ENCODE measurements at regions not wholly inside any gene's neighbourhood (a gene's known extent, or its start where the extent isn't known, plus 50 kb on each side); places are given as distances from the start of the nearest gene placed in this dataset.
A peak's percentile ranks its signal among the peaks of the same experiment; 100 is the strongest.

GRCh38 chr1:243979396-243979795 is 71.7 kb upstream of the ZBTB18 start:
- 100% methylated on average over 3 of the region's 18 CpGs for WGBS (ENCODE audit: insufficient coverage)

GRCh38 chr1:243977094-243977493 is 74.0 kb upstream of the ZBTB18 start:
- peaks cover 1 to 5% (median 4%) of the 10 kb centered on the region in 3 donors for H3K27me3 Mint-ChIP-seq (ENCODE audit: low read depth in 3 of 3)
- no peaks in the 10 kb centered on the region for H3K79me2 ChIP-seq (ENCODE audit: insufficient read depth, low read length)
- DNase-seq, result no peak
- no peak overlapping the region for H3K9ac ChIP-seq (ENCODE audit: insufficient read depth, low read length, poor library complexity, severe bottlenecking)
- no peak overlapping the region for H2AFZ ChIP-seq (ENCODE audit: insufficient read depth, low read depth, low read length, poor library complexity, severe bottlenecking)
- H4K20me1 ChIP-seq (ENCODE audit: insufficient read depth, low read length), result no peaks in the 10 kb centered on the region
- TF ChIP-seq CTCF (IDR thresholded peaks at IDR 0.05), result no peak
- intact Hi-C loops (cut with micrococcal nuclease), result no loop called here
- H3K9me3 ChIP-seq (replicated peaks in 1 of 2; ENCODE audit: control insufficient read depth in 1 of 2, insufficient read depth in 1 of 2, low read length in 2 of 2), result no peaks in the 10 kb centered on the region
- no peaks in the 10 kb centered on the region for H3K4me1 ChIP-seq (ENCODE audit: control insufficient read depth in 1 of 2, insufficient read depth in 2 of 2, low read length in 2 of 2)
- no peak overlapping the region for H3K4me2 ChIP-seq (replicated peaks; ENCODE audit: extremely low read depth, low read length, poor library complexity, severe bottlenecking)
- H3K27me3 ChIP-seq (ENCODE audit: control insufficient read depth in 2 of 2, insufficient read depth in 2 of 2, low read length in 2 of 2), result no peaks in the 10 kb centered on the region
- H3K4me3 Mint-ChIP-seq, result no peak overlapping the region
- no peak overlapping the region for H3K27ac Mint-ChIP-seq
- H3K36me3 Mint-ChIP-seq, result no peaks in the 10 kb centered on the region
- no peak overlapping the region for H3K27ac ChIP-seq (ENCODE audit: low read depth in 1 of 2, low read length in 2 of 2)
- H3K9me3 Mint-ChIP-seq, result peaks cover 0 to 3% (median 0%) of the 10 kb centered on the region in 7 donors
- H3K4me1 Mint-ChIP-seq, result no peaks in the 10 kb centered on the region
- 90% methylated on average over 2 of the region's 5 CpGs for WGBS (ENCODE audit: insufficient coverage)
- no peaks in the 10 kb centered on the region for H3K36me3 ChIP-seq (replicated peaks in 1 of 2; ENCODE audit: control insufficient read depth in 1 of 2, insufficient read depth in 2 of 2, low read length in 2 of 2)
- H3K4me3 ChIP-seq (replicated peaks in 1 of 3; ENCODE audit: low read depth in 2 of 3, low read length in 3 of 3), result no peak overlapping the region

More at GRCh38 chr1:243979396-243979795, 71.7 kb upstream of the ZBTB18 start:
- Histone ChIP-seq H2AFZ (ENCODE audit: insufficient read depth, low read depth, low read length, poor library complexity, severe bottlenecking) (no peak overlapping the region), H3K9ac (ENCODE audit: insufficient read depth, low read length, poor library complexity, severe bottlenecking) (no peak overlapping the region), H3K27ac (ENCODE audit: low read depth in 1 of 2, low read length in 2 of 2) (no peak overlapping the region), H3K4me3 (replicated peaks in 1 of 3; ENCODE audit: low read depth in 2 of 3, low read length in 3 of 3) (no peak overlapping the region), H4K20me1 (ENCODE audit: insufficient read depth, low read length) (no peaks in the 10 kb centered on the region), H3K4me2 (replicated peaks; ENCODE audit: extremely low read depth, low read length, poor library complexity, severe bottlenecking) (no peak overlapping the region), H3K36me3 (replicated peaks in 1 of 2; ENCODE audit: control insufficient read depth in 1 of 2, insufficient read depth in 2 of 2, low read length in 2 of 2) (no peaks in the 10 kb centered on the region), H3K9me3 (replicated peaks in 1 of 2; ENCODE audit: control insufficient read depth in 1 of 2, insufficient read depth in 1 of 2, low read length in 2 of 2) (no peaks in the 10 kb centered on the region), H3K27me3 (ENCODE audit: control insufficient read depth in 2 of 2, insufficient read depth in 2 of 2, low read length in 2 of 2) (no peaks in the 10 kb centered on the region), H3K79me2 (ENCODE audit: insufficient read depth, low read length) (no peaks in the 10 kb centered on the region), H3K4me1 (ENCODE audit: control insufficient read depth in 1 of 2, insufficient read depth in 2 of 2, low read length in 2 of 2) (no peaks in the 10 kb centered on the region)
- Mint-ChIP-seq H3K9me3 (peaks cover 0 to 3% (median 0%) of the 10 kb centered on the region in 7 donors), H3K27ac (no peak overlapping the region), H3K4me3 (no peak overlapping the region), H3K36me3 (no peaks in the 10 kb centered on the region), H3K27me3 (ENCODE audit: low read depth in 3 of 3) (peaks cover 4 to 5% (median 4%) of the 10 kb centered on the region in 3 donors), H3K4me1 (no peaks in the 10 kb centered on the region)
- DNase-seq, result peak in 1 of 3 donors; percentile 7
- no peak for TF ChIP-seq CTCF (IDR thresholded peaks at IDR 0.05)
- intact Hi-C loops (cut with micrococcal nuclease), result no loop called here

Data from CD14-positive monocyte (primary cell).